GM10266 (cell line): ENCODE measurements at regions not wholly inside any gene's neighbourhood (a gene's known extent, or its start where the extent isn't known, plus 50 kb on each side); places are given as distances from the start of the nearest gene placed in this dataset.

Experiments
- DNase-seq: peaks from one replicate; pipeline ENCODE4 v3.0.0; 2012; ENCODE audit errors: extremely low spot score
- TF ChIP-seq, protein P1 (sequence below): IDR thresholded peaks from 2 replicates; pipeline ENCODE4 v1.5.1; 2012; ENCODE audit warnings: mild to moderate bottlenecking, low read depth; ENCODE audit not compliant: control insufficient read depth, insufficient read depth; ENCODE audit errors: missing control alignments

DNA sequence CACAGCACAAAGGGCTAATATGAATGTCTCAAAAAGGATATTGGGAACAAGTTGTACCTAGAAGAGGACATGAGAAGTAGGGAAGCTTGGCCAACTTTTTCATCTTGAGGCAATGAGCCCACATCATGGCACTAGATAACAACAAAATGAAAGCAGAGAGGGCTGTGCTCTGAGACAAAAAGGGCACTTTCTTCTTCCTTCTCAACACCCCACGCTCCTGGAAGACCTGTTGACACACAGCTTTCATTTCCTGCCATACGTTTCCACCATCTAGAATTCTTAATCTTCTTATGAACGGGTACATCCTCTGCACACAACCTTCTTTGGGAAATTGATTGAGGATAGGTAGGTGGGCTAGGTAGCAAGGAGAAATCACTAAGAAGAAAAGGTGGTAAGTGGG, 187.8 kb upstream of the STXBP5 start:
- TF ChIP-seq, protein P1, sequence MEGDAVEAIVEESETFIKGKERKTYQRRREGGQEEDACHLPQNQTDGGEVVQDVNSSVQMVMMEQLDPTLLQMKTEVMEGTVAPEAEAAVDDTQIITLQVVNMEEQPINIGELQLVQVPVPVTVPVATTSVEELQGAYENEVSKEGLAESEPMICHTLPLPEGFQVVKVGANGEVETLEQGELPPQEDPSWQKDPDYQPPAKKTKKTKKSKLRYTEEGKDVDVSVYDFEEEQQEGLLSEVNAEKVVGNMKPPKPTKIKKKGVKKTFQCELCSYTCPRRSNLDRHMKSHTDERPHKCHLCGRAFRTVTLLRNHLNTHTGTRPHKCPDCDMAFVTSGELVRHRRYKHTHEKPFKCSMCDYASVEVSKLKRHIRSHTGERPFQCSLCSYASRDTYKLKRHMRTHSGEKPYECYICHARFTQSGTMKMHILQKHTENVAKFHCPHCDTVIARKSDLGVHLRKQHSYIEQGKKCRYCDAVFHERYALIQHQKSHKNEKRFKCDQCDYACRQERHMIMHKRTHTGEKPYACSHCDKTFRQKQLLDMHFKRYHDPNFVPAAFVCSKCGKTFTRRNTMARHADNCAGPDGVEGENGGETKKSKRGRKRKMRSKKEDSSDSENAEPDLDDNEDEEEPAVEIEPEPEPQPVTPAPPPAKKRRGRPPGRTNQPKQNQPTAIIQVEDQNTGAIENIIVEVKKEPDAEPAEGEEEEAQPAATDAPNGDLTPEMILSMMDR = no peak
- no peak for DNase-seq

DNA sequence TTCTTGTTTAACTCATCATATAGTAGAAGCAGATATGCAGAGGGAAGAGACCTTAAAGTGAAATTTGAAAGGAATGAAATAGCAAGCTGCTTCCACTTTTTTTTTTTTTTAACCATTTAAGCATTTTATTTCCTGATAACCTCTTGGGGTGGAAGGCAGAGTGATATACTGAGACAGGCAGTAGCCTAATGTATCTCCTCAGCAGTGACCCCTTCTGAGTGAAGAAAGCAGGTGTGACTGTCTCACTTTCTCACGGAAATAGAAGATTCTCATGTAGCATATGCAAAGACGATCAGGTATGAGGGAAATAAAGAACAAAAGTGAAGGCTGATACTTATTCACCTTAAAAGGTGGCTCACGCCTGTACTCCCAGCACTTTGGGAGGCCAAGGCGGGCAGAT, 187.1 kb upstream of the STXBP5 start:
- TF ChIP-seq, protein P1 = no peak
- no peak for DNase-seq

DNA sequence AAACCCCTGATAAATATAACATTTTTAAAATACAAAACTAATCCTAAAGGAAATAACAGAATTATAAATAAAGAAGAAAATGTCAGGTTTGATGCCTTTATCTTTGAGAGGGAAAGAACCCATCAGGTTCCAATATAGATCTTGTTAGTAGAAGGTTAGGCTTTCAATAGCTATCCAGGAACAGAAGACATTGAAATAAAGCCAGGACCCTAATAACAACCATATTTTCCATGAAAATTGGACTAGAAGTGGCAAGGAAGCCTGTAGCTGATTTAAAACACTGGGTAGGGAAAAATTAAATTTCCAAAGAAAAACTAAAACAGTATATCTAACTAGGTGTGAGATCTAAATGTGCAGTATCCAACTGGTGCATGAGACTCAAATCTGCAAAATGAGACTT, 185.2 kb upstream of the STXBP5 start:
- TF ChIP-seq, protein P1 = no peak
- no peak for DNase-seq

DNA sequence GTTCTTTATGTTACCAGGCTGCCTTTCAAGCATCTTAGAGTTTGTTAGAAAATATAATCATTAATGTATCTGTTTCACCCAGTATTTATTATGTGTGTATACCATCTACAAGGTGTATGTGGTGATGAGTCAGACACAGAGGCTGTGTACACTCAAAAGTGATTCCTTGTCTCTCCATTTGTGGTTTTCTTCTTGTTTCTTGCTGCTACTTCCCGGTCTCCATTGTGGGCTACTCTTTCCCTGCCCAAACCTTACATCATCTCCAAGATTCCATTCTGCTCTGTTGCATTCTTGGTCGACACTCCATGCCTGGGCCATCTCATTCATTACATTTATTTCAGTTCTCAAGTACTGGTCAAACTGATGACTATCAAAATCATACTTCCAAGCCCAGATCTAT, 182.2 kb upstream of the STXBP5 start:
- TF ChIP-seq, protein P1 = no peak
- no peak for DNase-seq

DNA sequence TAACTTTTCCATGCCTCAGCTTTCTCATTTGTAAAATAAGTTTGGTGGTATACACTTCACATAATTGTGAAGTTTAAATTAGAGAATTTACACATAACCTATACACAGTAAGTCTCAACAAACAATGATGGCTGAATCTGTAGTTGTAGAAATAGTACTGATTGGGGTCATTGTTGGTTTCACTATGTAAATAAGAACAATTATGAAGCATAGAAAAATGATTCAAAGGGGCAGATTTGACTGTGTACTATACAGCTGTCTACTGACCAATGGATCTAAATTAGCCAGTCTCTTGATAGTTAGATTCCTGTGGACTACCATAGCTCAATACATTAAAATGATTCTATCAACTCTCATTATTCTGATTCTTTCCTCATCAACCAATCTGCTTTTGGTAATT, 181.1 kb upstream of the STXBP5 start:
- TF ChIP-seq, protein P1 = no peak
- no peak for DNase-seq

DNA sequence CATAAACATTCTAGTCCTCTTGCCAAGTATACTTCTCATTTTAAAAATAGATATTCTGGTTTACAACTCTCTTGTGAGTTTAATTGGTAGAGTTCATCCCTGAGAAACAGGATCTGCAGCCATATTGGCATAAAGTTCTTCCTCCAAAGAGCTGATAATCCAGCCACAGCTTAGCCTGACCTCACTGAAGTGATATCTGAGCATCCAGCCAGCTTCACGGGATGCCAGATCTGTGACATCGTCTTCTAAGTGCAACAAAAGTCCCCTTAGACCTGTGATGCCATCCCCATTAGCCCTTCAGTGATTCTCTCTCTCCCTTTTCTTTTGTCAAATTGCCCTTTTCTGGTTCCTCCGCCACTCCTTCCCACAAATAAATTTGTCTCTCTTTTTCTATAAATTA, 180.6 kb upstream of the STXBP5 start:
- TF ChIP-seq, protein P1 = no peak
- DNase-seq = no peak

DNA sequence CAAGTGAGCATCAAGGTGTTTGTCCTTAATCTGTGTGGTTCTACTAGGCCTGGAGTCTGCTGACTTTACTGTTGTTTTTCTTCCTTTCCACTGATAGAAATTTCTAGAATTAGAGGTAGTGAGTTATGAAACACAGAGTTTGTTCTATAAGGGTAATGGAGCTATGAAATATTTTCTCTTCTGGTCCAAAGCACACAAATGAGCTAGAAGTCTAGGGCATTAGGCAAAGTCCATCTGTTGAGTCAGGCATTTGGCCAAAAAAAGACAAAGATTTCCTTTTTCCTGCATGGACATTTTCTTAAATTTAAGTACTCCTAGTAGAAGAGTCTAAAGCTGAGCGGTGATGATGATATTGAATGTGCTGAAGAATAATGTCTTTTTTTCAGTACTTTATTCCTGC, 174.3 kb upstream of the STXBP5 start:
- DNase-seq = no peak
- TF ChIP-seq, protein P1 = no peak
